ENCODE measurements at regions not wholly inside any gene's neighbourhood (a gene's known extent, or its start where the extent isn't known, plus 50 kb on each side); places are given as distances from the start of the nearest gene placed in this dataset.

DNA sequence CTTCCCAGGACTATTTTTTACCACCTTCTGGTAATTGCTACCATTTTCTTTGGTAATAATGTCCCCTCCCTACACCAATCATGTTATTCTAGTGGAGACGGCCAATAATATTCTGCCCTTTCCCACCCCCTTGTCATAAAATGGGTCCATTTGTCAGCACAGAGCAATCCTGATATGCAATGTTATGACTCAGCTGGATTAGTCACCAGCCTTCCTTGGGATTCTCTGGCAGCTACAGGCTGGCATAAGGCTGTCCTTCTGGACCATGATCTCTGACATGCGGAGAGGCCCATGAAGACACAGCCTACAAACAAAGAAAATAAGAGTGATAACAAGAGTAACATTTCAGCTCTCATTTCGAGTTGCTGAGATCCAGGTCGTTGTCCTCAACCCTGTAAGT is 222.0 kb upstream of the CPNE8 start:
- DNase-seq (ENCODE audit: low read depth in 4 of 4, low spot score in 3 of 4), result no peak

DNA sequence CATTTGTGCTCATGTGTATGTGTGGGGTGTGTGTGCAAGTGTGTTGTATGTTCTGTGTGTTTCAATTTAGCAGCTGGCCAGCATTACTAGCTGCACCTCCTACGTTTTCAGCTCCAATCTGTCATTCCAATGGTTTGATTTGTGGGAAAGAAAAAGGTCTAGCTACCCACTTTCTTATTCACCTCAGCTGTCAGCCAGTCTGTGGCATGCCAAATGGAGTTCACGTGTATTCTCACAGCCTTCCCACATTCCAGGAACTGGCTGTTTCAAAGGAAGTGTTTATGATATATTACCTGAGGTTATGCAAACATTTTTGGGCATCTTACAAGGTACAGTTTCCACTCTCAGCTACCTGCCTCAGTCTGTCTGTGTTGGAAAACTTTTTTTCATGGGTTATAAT is 220.2 kb upstream of the CPNE8 start:
- no peak for DNase-seq (ENCODE audit: low read depth in 4 of 4, low spot score in 3 of 4)

DNA sequence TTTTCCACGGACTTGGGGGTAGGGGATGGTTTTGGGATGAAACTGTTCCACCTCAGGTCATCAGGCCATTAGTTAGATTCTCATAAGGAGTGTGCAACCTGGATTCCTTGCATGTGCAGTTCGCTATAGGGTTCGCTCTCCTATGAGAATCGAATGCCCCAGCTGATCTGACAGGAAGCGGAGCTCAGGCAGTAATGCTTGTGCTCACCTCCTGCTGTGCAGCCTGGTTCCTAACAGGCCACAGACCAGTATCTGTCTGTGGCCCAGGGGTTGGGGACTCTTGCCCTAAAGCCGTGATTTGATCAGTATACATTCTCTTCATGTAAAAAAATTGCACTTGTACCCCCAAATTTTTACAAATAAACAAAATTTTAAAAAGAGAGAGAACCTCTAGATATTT is 219.4 kb upstream of the CPNE8 start:
- DNase-seq (ENCODE audit: low read depth in 4 of 4, low spot score in 3 of 4), result no peak

DNA sequence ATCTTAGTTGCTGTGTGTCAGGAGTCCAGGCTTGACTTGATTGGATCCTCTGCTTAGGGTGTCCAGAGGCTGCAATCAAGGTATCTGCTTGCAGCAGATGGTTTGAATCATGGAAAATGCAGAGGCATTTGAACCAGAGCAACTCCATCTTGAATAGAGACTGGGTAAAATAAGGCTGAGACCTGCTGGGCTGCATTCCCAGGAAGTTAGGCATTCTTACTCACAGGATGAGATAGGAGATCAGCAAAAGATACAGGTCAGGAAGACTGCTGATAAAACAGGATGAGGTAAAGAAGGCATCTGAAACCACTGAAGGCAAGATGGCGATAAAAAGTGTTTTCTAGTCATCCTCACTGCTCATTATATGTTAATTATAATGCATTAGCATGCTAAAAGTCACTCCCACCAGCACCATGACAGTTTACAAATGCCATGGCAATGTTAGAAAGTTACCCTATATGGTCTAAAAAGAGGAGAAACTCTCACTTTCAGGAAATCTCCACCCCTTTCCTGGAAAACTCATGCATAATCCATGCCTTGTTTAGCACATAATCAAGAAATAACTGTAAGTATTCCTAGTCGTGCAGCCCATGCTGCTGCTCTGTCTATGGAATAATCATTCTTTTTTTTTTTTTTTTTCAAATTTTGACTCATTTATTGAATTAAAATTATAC is 218.3 kb upstream of the CPNE8 start:
- DNase-seq (ENCODE audit: low read depth in 4 of 4, low spot score in 3 of 4), result no peak

DNA sequence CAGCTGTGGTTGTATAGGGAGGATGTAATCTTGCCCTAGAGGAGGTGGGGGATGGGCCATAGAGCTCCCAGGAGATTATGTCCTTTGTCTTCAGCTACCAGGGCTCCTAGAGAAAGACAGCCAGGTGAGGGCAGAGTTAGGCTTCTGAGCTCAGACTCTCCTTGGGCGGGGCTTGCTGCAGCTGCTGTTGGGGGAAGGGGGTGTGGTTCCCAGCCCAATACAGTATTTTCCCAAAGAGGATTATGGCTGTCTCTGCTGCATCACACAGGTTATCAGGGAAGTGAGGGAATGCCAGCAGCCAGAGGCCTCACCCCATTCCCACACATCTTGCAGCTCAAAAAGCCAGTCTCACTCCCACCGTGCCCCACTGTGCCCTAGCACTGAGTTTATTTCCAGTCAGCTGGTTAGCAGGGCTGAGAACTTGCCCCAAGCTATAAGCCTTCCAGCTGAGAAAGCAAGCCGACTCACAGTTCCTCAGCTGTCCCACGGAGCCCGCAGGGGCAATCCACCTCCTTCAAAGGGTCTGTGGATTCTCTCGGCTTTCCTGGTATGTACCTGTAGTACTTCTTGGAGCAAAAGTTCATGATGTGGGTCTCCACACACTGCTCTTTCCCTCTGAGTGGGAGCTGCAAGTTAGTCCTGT is 217.3 kb upstream of the CPNE8 start:
- no peak for DNase-seq (ENCODE audit: low read depth in 4 of 4, low spot score in 3 of 4)

DNA sequence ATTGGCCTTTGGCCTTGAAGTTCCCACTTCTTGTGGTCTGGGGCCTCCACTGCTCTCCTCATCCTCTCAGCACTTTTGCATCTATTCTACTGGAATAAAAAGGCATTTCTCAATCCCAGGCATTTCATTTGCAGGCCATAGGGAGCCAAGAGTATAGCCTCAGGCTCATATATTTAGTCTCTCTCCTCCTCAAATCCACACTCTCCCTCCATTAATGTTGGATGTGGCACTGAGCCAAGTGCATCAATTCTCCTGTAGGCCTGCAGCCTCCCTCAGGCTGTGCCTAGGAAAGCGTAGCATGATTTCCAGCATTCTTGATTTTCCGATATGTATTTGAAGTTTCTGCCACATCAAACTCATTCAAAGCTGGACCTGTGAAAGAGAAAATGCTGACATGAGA is 211.5 kb upstream of the CPNE8 start:
- DNase-seq (ENCODE audit: low read depth in 4 of 4, low spot score in 3 of 4), result no peak

DNA sequence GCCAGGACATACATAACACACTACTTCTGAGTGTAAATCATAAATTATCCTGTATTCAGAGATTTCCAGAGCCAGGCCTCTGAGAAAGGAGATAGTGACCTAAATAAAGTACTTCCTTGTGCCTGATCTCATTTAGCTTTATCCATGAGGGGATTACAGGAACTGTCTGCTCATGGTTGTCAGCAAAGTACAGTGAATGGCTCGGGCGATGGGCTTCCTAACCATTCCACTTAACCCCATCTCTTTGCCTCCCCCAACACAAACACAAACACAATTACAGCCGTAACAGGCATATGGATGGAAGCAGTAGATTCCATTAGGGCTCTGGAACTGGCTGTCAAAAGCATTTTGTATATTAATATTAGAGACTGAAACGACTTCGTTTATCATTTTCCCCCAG is 206.7 kb upstream of the CPNE8 start:
- DNase-seq (ENCODE audit: low read depth in 4 of 4, low spot score in 3 of 4), result no peak

DNA sequence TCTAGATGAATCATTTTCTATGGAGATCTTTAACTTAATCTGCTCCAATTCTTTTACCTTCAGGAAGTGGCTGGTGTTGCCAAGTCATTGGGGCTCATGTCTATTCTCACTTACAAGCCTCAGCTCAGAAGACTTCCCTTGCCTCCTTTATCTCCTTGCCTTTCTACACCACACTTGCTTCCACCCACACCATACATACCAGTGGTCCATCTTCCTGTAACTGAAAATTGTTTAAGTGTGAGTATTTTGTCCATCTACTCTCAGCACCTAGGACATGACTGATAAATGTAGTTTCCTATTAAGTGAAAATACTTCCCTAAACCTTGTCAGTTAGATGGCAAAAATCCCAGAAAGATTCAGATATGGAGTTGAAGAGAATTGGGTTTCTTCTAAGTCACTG is 199.7 kb upstream of the CPNE8 start:
- DNase-seq (ENCODE audit: low read depth in 4 of 4, low spot score in 3 of 4), result no peak

DNA sequence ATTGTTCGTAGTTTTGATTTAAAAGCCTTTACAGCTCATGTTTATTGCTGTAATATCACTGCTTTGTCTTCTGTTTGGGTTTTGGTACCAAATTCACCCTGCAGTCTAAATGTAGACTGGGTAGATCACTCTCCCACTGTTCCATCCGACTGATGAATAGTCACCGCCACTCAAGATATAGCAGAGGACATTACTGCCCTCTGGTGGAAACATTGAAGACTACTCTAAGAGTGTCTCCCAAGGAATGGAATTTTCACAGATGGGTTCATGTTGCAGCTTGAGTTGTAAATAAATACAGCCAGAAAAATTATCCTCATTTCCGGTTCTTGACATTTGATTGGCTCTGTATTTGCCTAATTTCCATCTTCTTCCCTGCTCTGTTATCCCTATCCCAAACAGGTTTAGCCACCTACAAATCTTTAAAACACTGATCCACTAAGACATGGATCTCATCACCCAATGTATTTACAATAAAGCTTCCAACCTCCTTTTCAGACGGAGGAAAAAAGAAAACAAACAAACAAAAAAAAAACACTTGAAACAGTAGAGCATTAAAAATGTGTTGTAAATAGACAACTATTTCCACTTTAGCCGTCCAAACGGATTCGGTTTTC is 198.3 kb upstream of the CPNE8 start:
- DNase-seq (ENCODE audit: low read depth in 4 of 4, low spot score in 3 of 4), result peak; percentile 14 to 35 (median 24)

DNA sequence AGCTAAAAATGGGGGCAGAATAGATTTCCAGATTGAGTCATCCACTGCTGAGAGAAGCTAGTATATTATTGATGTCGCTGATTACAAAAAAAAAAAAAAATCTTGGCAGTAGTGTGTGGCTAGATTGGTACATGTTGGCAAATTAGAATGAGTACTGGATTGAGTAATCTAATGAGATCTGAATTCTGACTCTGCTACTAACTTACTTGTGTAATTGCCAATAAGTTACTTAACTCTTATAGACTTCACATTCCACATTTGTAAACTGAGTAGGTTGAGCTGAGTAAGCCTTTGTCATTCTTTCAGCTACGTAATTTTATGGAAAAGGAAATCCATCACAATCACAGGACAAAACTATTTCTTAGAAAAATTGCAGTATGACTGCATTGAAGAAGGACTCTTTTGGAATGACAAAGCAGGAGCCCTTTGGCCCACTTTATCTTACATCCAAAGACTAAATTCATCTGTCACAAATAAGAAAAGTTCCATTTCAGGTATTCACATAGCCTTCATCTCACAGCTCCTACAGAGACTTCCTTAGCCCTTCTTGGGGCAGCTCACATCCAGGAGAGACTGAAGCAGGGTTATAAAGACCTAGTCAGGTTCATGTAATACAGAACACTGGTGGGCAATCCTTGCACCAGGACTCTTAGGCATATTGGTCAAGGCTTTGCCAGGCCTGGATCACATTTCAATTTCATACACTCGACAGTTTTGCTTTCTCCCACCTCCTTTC is 197.3 kb upstream of the CPNE8 start:
- no peak for DNase-seq (ENCODE audit: low read depth in 4 of 4, low spot score in 3 of 4)

DNA sequence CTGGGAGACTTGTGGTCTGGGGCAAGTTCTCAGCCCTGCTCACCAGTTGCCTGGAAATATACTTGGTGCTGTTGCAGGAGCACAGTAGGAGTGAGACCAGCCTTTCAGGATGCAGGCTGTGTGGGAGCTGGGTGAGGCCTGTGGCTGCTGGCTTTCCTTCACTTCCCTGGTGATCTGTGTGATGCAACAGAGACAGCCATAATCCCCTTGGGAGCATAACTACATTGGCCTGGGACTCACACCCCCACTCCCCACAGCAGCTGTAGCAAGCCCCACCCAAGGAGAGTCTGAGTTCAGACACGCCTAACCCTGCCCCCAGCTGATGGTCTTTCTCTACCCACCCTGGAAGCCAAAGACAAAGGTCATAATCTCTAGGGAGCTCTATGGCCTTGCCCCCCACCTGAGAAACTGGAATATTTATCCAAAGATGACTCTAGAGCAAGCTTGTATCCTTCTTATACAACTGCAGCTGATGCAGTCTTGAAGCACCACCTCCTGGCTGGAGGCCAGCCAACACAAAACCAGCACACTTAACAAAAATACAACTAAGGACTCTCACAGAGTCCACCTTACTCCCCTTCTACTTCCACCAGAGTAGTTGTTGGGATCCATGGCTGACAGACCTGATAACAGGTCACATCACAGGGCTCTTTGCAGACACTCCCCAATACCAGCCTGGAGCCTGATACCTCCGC is 190.4 kb upstream of the CPNE8 start:
- no peak for DNase-seq (ENCODE audit: low read depth in 4 of 4, low spot score in 3 of 4)

DNA sequence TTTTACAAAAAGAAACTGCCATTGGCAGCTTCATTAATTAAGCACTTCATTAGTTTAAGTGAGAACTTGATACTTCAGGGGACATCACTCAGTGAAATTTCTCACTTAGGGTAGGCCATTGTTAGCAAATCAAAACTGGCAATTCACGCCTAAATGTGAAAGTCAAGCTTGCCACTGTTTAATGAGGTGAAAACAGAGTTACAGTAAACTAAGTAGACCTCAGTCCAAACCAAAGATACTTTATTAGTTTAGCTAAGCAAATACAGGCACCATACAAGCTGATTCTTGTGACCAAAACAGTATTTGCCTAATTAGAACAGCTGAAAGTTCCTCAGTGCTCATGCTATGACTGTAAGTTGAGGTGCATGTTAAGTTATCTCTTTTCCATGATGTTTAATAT is 176.5 kb upstream of the CPNE8 start:
- no peak for DNase-seq (ENCODE audit: low read depth in 4 of 4, low spot score in 3 of 4)

DNA sequence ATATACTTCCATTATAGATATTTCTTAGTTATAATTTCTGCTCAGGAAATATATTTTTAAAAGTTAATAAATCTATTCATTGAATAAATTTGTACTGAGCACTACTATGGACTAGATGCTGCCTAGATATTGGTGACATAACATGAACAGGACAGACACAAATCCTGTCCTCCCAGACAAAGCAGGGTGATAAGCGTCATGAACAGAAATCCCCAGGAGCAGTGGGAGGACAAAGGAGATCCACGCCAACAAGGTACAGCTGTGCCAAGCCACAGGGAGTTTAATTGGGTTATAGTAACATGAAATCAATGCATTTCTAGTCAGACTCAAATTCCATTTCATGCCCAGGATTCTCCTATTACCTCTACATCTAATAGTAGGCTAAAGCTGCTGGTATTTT is 171.8 kb upstream of the CPNE8 start:
- no peak for DNase-seq (ENCODE audit: low read depth in 4 of 4, low spot score in 3 of 4)

DNA sequence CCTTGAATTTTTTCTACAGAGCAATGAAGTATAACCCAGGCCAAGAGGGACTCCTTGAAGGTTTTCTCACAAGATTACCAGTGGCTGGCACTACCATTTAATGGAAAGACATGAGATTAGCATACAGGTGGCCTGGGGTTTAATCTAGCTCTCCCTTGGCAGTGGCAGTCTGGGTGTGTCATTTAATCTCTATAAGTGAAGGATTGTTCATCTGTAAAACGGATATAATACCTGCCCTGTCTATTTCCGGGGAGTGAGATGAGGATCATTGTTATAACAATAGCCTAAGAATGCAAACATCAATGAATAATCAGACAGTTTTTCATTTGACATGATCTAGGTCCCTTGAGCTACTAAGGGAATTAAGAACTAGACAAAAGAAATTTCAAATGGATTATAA is 168.7 kb upstream of the CPNE8 start:
- DNase-seq (ENCODE audit: low read depth in 4 of 4, low spot score in 3 of 4), result no peak

DNA sequence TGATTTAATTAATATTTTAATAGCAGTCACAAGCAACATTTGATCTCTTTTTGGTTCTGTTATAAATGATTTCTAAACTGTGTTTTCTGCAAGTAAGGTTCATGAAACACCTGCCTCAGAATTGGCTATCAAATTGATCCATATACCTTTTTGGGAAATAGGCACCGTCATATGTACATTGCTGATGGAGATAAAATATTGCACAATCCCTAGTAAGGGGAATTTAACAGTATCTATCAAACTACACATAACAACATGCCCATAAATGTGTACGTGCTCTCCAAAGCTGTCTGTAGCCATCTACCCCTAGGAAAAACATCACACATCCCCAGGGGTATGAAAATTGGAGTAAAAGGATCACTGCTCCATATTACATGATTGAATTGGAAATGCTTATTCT is 167.3 kb upstream of the CPNE8 start:
- no peak for DNase-seq (ENCODE audit: low read depth in 4 of 4, low spot score in 3 of 4)

DNA sequence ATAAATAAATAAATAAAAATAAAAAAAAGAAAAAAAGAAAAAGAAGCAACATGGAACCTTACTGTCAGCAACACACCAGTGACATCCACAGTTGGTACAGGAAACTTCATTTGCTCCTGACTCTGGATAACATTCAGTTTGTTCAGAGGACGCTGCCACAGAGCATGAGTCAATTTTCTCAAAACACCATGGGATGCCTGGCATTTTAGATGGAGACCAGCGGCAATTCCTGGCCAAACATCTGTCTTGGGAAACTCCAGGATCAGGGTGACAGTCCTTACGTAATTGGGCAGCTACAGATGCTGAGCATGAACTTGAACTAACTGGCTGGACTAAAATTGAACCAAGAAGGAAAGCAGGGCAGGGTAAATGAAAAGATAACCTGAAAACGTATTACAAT is 166.2 kb upstream of the CPNE8 start:
- DNase-seq (ENCODE audit: low read depth in 4 of 4, low spot score in 3 of 4), result no peak

DNA sequence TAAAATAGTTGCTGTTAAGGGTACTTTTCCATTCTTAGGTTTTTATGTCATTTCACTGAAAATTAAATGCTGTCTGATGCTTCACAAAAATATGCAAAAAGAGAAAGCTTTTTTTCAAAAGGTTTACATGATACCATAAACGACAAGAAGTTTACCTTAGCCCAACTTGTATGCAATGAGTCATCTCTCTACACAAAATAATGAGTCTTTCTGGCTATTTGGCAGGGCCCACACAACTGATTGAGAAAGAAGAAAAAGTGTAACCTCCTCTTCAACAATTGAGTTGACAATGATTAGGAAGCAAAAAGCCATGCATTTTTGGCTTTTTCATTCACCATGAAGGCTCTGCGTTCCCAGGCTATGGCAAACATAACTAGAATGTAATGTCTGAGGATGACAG is 165.4 kb upstream of the CPNE8 start:
- DNase-seq (ENCODE audit: low read depth in 4 of 4, low spot score in 3 of 4), result no peak

DNA sequence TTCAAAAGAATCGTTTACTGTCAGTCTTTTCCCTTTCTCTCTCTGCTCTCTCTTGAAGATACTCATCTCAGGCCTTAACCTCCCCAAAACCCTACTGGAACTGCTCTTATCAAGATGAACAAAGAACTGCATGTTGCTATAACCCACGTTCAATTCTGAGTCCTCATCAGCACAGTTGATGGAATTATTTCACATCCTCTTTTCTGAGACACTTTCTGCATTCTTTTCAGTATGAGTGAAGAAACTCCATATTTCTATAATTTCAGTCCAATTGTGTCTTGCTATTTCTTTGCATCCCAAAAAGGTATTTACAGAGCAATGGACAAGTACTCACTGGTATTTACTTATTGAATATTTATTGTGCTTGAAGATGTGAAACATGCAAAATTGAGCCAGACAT is 160.1 kb upstream of the CPNE8 start:
- no peak for DNase-seq (ENCODE audit: low read depth in 4 of 4, low spot score in 3 of 4)

DNA sequence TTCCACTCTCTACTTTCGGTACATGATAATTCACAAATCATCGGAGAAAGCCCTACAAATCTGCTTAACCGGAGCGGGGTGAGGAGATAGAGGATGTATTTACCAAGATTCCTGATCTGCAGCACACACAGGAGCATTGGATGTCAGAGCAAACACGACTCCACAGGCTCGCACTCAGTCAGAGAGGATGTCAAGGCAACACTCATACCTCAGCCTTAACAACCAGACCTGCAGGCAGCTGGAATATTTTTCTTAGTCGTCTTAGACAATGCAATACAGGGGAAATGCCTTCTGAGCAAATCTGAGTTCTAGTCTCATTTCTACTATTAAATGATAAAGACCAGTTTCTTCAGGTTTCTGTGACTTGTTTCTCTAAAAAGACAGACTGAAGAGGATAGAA is 159.3 kb upstream of the CPNE8 start:
- no peak for DNase-seq (ENCODE audit: low read depth in 4 of 4, low spot score in 3 of 4)

DNA sequence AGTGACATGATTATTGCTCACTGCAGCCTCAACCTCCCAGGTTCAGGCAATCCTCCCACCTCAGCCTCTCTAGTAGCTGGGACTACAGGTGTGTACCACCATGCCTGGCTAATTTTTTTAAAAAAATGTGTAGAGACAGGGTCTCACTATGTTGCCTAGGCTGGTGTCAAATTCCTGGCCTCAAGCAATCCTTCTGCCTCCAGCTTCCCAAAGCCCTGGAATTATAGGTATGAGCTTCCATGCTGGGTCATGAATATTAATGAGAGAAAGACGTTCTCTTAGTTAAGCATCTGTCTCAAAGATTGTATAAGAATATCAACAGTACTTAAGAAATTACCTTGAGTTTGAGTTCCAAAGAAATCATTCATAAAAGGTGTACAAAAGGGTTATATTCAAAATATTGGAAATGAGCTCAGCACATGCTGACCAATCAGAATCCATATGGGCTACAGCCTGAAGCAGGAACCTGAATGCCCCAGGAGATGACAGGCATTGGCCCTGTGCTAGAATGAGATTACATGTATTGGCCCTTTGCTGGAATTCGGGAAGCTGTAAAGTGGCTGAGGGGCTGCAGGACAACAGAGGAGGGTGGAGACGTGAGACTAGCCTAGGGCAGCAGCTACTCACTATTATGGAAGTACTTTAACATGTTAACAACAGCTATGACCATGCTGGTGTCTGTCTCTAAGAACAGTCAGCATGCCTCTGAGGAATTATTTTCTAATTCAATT is 157.0 kb upstream of the CPNE8 start:
- no peak for DNase-seq (ENCODE audit: low read depth in 4 of 4, low spot score in 3 of 4)

DNA sequence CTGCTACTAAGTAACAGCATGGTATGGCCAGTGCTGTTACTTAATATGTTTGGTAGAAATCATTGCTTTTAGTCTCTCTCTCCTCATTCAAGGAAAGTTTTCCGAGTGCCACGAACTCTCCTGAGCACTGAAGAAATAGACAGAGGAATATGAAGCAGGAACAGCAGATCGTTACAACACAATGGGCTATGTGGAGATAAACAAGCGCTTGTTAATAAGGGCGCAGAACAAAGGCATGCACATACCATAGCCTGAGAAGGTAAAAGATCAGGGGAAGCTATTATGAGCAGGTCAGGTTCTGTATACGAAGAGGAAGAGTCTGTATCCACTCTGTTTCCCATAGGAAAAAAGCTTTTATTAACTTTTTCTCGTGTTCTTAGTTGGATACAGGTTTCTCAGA is 156.2 kb upstream of the CPNE8 start:
- DNase-seq (ENCODE audit: low read depth in 4 of 4, low spot score in 3 of 4), result no peak

All from left renal pelvis (tissue), 4 donors.